ENCODE measurements at regions not wholly inside any gene's neighbourhood (a gene's known extent, or its start where the extent isn't known, plus 50 kb on each side); places are given as distances from the start of the nearest gene placed in this dataset.

GRCh38 chr1:25074351-25075227 lies 144.5 kb upstream of the RUNX3 start (continued):
- no peak for TF ChIP-seq ZBTB33 (CRISPR knock-in tag; IDR thresholded peaks at IDR 0.05)
- no peak for TF ChIP-seq ZNF329 (CRISPR knock-in tag; IDR thresholded peaks at IDR 0.05; ENCODE audit: low read depth)
- no peak for TF ChIP-seq ZNF501 (CRISPR knock-in tag; IDR thresholded peaks at IDR 0.05)
- no peak for TF ChIP-seq ZNF407 (CRISPR knock-in tag; IDR thresholded peaks at IDR 0.05; ENCODE audit: not compliant biosample characterization)
- no peak for TF ChIP-seq RBM39 (IDR thresholded peaks at IDR 0.05; ENCODE audit: low read depth, low read length, poor library complexity, severe bottlenecking)
- no peak for TF ChIP-seq GMEB2 (CRISPR knock-in tag; IDR thresholded peaks at IDR 0.05; ENCODE audit: low read depth)
- TF ChIP-seq SOX13 (IDR thresholded peaks at IDR 0.05), result no peak
- TF ChIP-seq SOX13 (CRISPR knock-in tag; conservative IDR thresholded peaks at IDR 0.05 in 1 of 2, IDR thresholded peaks at IDR 0.05 in 1 of 2), result no peak
- no peak for TF ChIP-seq CCAR2 (optimal IDR thresholded peaks at IDR 0.05; ENCODE audit: low read depth, low read length)
- TF ChIP-seq HMGXB3 (CRISPR knock-in tag; IDR thresholded peaks at IDR 0.05; ENCODE audit: borderline replicate concordance), result no peak

Measured in HepG2 (cell line).